Panc1 (cell line): ENCODE measurements at regions not wholly inside any gene's neighbourhood (a gene's known extent, or its start where the extent isn't known, plus 50 kb on each side); places are given as distances from the start of the nearest gene placed in this dataset.
A peak's percentile ranks its signal among the peaks of the same experiment; 100 is the strongest.

ENCODE experiments used
- ATAC-seq: fragments of 200-7000 bp; cut with Tn5 transposase; 2 replicates; pipeline ENCODE4 v1.9.1; 2020; ENCODE audit warnings: mild to moderate bottlenecking, moderate library complexity
- BruUV-seq: library from RNA; stranded (reverse); fragments of 400-500 nt; replicated peaks from 2 replicates; lab custom pipeline; 2021; lab: Mats Ljungman, UMichigan
- CTCF ChIA-PET: fragments of 300-600 bp; sonication (Branson Sonifier 250); formaldehyde crosslinking; loops from one replicate; lab custom pipeline; 2022; ENCODE audit warnings: antibody characterized with exemption; lab: Charles Lee
- POLR2A ChIA-PET: fragments of 300-600 bp; sonication (Branson Sonifier 250); formaldehyde crosslinking; loops from one replicate; lab custom pipeline; 2022; ENCODE audit warnings: antibody characterized with exemption; lab: Charles Lee
- DNase-seq: peaks from one replicate; pipeline ENCODE4 v3.0.0-alpha.2; 2010; ENCODE audit warnings: low read depth, low spot score
- H3K27ac ChIP-seq: 2 replicates; pipeline ENCODE4 v1.5.1; 2011; ENCODE audit warnings: mild to moderate bottlenecking, low read length, inconsistent platforms
- H3K27me3 ChIP-seq: fragments of 200-500 bp; sonication (Bioruptor generic); 2 replicates; pipeline ENCODE4 v1.6.0; 2014; ENCODE audit warnings: low read length, inconsistent platforms; ENCODE audit not compliant: control insufficient read depth, insufficient read depth
- H3K36me3 ChIP-seq: fragments of 200-500 bp; sonication (Bioruptor generic); 2 replicates; pipeline ENCODE4 v1.5.1; 2014; ENCODE audit warnings: inconsistent platforms, mild to moderate bottlenecking, low read length, moderate library complexity; ENCODE audit not compliant: control insufficient read depth, insufficient read depth
- H3K4me1 ChIP-seq: 2 replicates; pipeline ENCODE4 v1.5.1; 2011; ENCODE audit warnings: inconsistent platforms, mild to moderate bottlenecking, low read length, moderate library complexity; ENCODE audit not compliant: control insufficient read depth, insufficient read depth
- H3K4me3 ChIP-seq, 2 experiments: 2 replicates each; pipeline ENCODE4 v1.5.1; 2011 to 2012; ENCODE audit warnings: low read depth in 2 of 2, low read length in 2 of 2, mild to moderate bottlenecking in 2 of 2, inconsistent platforms in 1 of 2, moderate library complexity in 1 of 2
- H3K9me3 ChIP-seq: fragments of 200-500 bp; sonication (Bioruptor generic); 2 replicates; pipeline ENCODE4 v1.5.1; 2014; ENCODE audit warnings: low read depth, mild to moderate bottlenecking, inconsistent platforms, low read length, moderate library complexity; ENCODE audit not compliant: control insufficient read depth, insufficient read depth
- CTCF ChIP-seq: fragments of 450-650 bp; IDR thresholded peaks from 2 replicates; pipeline ENCODE4 v1.5.1; 2017; ENCODE audit warnings: mild to moderate bottlenecking
- POLR2AphosphoS5 ChIP-seq: IDR thresholded peaks from 2 replicates; pipeline ENCODE4 v1.6.1; 2012; ENCODE audit warnings: mild to moderate bottlenecking, low read depth, low read length, moderate library complexity
- REST ChIP-seq, 2 experiments: IDR thresholded peaks; 2 replicates each; pipeline ENCODE4 v1.6.1; 2011 to 2012; ENCODE audit warnings: low read depth in 2 of 2, control low read depth in 1 of 2, low read length in 1 of 2, mild to moderate bottlenecking in 1 of 2, moderate library complexity in 1 of 2; ENCODE audit not compliant: insufficient read depth in 1 of 2
- SIN3A ChIP-seq: IDR thresholded peaks from 2 replicates; pipeline ENCODE4 v1.6.1; 2012; ENCODE audit warnings: low read depth, mild to moderate bottlenecking, low read length, moderate library complexity, borderline replicate concordance; ENCODE audit not compliant: insufficient read depth
- TCF7L2 ChIP-seq: IDR thresholded peaks from 2 replicates; pipeline ENCODE4 v1.6.1; 2011; ENCODE audit warnings: mild to moderate bottlenecking, low read depth, low read length, inconsistent platforms
- in situ Hi-C: cut with HindIII; loops from 2 replicates; pipeline ENCODE4 v1.10.0; 2016; ENCODE audit warnings: low sequenced_read_pairs, low pct_unique_long_range_greater_than_20kb
- intact Hi-C: fragments of 100-400 bp; cut with micrococcal nuclease; formaldehyde crosslinking; loops from one replicate; pipeline ENCODE4 v1.10.0; 2022; ENCODE audit not compliant: unreplicated experiment

- BruUV-seq: no TSS peak
- Histone ChIP-seq H3K9me3 (no peaks in the 10 kb centered on the region), H3K27me3 (peaks cover 8% of the 10 kb centered on the region), H3K4me3 (no peak overlapping the region), H3K27ac (no peak overlapping the region), H3K36me3 (no peaks in the 10 kb centered on the region), H3K4me1 (no peaks in the 10 kb centered on the region)
- no peak for DNase-seq
- ATAC-seq: no peak
- in situ Hi-C loops: no loop called here
- CTCF ChIA-PET: interaction anchor here (0.7 kb wide), 1 partner anchor 12 kb away, joined by 6 read pairs; no protein-coding TSS in a partner anchor
- POLR2A ChIA-PET: no interaction called here
- intact Hi-C loops: no loop called here
- TF ChIP-seq CTCF: no peak
- no peak for TF ChIP-seq SIN3A
- no peak for TF ChIP-seq POLR2AphosphoS5
- TF ChIP-seq REST (IDR thresholded peaks at IDR 0.05; ENCODE audit: insufficient read depth in 1 of 2, low read depth in 2 of 2, low read length in 1 of 2): no peak
- no peak for TF ChIP-seq TCF7L2
These were observed 154.0 kb upstream of the MKI67 start for GRCh38 chr10:128280271-128280670.

GRCh38 chr10:128281343-128281742 lies 155.1 kb upstream of the MKI67 start:
- Histone ChIP-seq H3K27me3 (peaks cover 14% of the 10 kb centered on the region), H3K4me3 (no peak overlapping the region), H3K36me3 (no peaks in the 10 kb centered on the region), H3K9me3 (no peaks in the 10 kb centered on the region), H3K4me1 (no peaks in the 10 kb centered on the region), H3K27ac (no peak overlapping the region)
- DNase-seq (no peak), ATAC-seq (no peak)
- BruUV-seq: no TSS peak
- ChIA-PET CTCF (no interaction called here), POLR2A (no interaction called here)
- intact Hi-C loops: no loop called here
- TF ChIP-seq CTCF: no peak
- in situ Hi-C loops: no loop called here

DNA sequence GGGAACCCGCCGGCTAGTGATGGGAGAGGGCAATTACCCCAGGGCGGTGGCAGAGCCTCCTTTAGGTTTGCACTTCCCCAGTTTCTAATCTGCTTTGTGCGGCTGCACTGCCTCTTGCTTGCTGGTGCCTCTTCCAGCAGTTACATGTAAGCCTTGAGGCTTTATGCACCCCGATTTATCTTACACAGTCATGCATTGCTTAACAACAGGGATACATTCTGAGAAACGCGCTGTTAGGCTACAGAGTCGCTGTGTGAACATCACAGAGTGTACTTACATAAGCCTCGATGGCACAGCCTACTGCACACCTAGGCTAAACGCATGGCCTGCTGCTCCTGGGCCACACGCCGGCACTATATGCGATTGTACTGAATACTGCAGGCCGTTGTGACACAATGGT lies 155.6 kb upstream of the MKI67 start:
- H3K27ac ChIP-seq: no peak overlapping the region
- peaks cover 11% of the 10 kb centered on the region for H3K27me3 ChIP-seq
- ChIA-PET POLR2A (no interaction called here), CTCF (no interaction called here)
- 0 out of 2 replicates have a peak, but pooled peaks have one; percentile 16 for ATAC-seq
- no peaks in the 10 kb centered on the region for H3K4me1 ChIP-seq
- H3K4me3 ChIP-seq: no peak overlapping the region
- DNase-seq: no peak
- no TSS peak for BruUV-seq
- in situ Hi-C loops: no loop called here
- TF ChIP-seq SIN3A: no peak
- no peak for TF ChIP-seq TCF7L2
- TF ChIP-seq POLR2AphosphoS5: no peak
- TF ChIP-seq REST (IDR thresholded peaks at IDR 0.05; ENCODE audit: insufficient read depth in 1 of 2, low read depth in 2 of 2, low read length in 1 of 2): no peak
- TF ChIP-seq CTCF: no peak
- no peaks in the 10 kb centered on the region for H3K36me3 ChIP-seq
- intact Hi-C loops: no loop called here
- H3K9me3 ChIP-seq: no peaks in the 10 kb centered on the region
